K562 (cell line): ENCODE measurements at regions not wholly inside any gene's neighbourhood (a gene's known extent, or its start where the extent isn't known, plus 50 kb on each side); places are given as distances from the start of the nearest gene placed in this dataset.

Experiments used
- BRF2 ChIP-seq: IDR thresholded peaks from 3 replicates; pipeline ENCODE4 v1.6.1; 2011; ENCODE audit warnings: borderline replicate concordance, mild to moderate bottlenecking; ENCODE audit not compliant: insufficient read length, insufficient read depth
- CREB3 ChIP-seq: fragments of 450-650 bp; conservative IDR thresholded peaks from 2 replicates; pipeline ENCODE4 v1.6.1; 2016; ENCODE audit warnings: missing genetic modification characterization, low read depth, mild to moderate bottlenecking, missing compliant biosample characterization, moderate library complexity
- KLF16 ChIP-seq: IDR thresholded peaks from 2 replicates; pipeline ENCODE4 v1.6.1; 2016; ENCODE audit warnings: antibody characterized with exemption
- VEZF1 ChIP-seq: fragments of 200-800 bp; sonication (Bioruptor generic); IDR thresholded peaks from 2 replicates; pipeline ENCODE4 v1.6.1; 2017; ENCODE audit warnings: missing genetic modification characterization, missing compliant biosample characterization

GRCh38 chr2:48808311-48808710 is 52.8 kb upstream of the LHCGR start (continued):
- TF ChIP-seq VEZF1 (CRISPR knock-in tag) (no peak), CREB3 (no peak), KLF16 (no peak), BRF2 (no peak)
- TF ChIP-seq, all 486 proteins: peak for 0
